Keratinocyte (primary cell): ENCODE measurements at regions not wholly inside any gene's neighbourhood (a gene's known extent, or its start where the extent isn't known, plus 50 kb on each side); places are given as distances from the start of the nearest gene placed in this dataset.

Experiments used
- CTCF ChIP-seq, 3 experiments: IDR thresholded peaks in 1 of 3; conservative IDR thresholded peaks in 1 of 3; optimal IDR thresholded peaks in 1 of 3; 2 replicates in 2 of 3; 3 replicates in 1 of 3; pipeline versions ENCODE3 to v1.5.1; 2011; ENCODE audit warnings: low read length in 3 of 3, mild to moderate bottlenecking in 3 of 3, moderate library complexity in 2 of 3, control low read depth in 1 of 3, inconsistent platforms in 1 of 3; ENCODE audit not compliant: insufficient read depth in 2 of 3; ENCODE audit errors: extremely low read depth in 1 of 3
- EZH2 ChIP-seq: IDR thresholded peaks from one replicate; pipeline ENCODE4 v1.6.1; 2012; ENCODE audit warnings: inconsistent platforms, mild to moderate bottlenecking, low read length, moderate library complexity

GRCh38 chrX:25858273-25858880 is 279.8 kb upstream of the MAGEB18 start:
- TF ChIP-seq CTCF (optimal IDR thresholded peaks at IDR 0.05 in 1 of 3, IDR thresholded peaks at IDR 0.05 in 1 of 3, conservative IDR thresholded peaks at IDR 0.05 in 1 of 3; ENCODE audit: extremely low read depth in 1 of 3, insufficient read depth in 2 of 3, low read length in 3 of 3) (no peak), EZH2 (no peak)
